Spinal cord (tissue), 9 donors: ENCODE measurements at regions not wholly inside any gene's neighbourhood (a gene's known extent, or its start where the extent isn't known, plus 50 kb on each side); places are given as distances from the start of the nearest gene placed in this dataset.

ENCODE experiments used
- DNase-seq, 6 donors: peaks; one replicate each; pipeline versions ENCODE4 v3.0.0 to v3.0.0-alpha.2; 2013 to 2015; ENCODE audit warnings: low spot score in 6 of 6, low read depth in 4 of 6
- H3K27ac ChIP-seq: one replicate; pipeline ENCODE4 v1.5.1; 2013; ENCODE audit warnings: low read depth, low read length, control low read depth
- H3K27me3 ChIP-seq: one replicate; pipeline ENCODE4 v1.6.1; 2013; ENCODE audit warnings: low read length; ENCODE audit not compliant: control insufficient read depth, insufficient read depth
- H3K36me3 ChIP-seq: one replicate; pipeline ENCODE4 v1.6.1; 2013; ENCODE audit warnings: low read length; ENCODE audit not compliant: control insufficient read depth, insufficient read depth
- H3K4me1 ChIP-seq: one replicate; pipeline ENCODE4 v1.6.1; 2013; ENCODE audit warnings: low read length; ENCODE audit not compliant: control insufficient read depth, insufficient read depth
- H3K4me3 ChIP-seq: one replicate; pipeline ENCODE4 v1.5.1; 2013; ENCODE audit warnings: low read depth, low read length, control low read depth
- H3K9me3 ChIP-seq: one replicate; pipeline ENCODE4 v1.6.1; 2013; ENCODE audit warnings: low read length; ENCODE audit not compliant: control insufficient read depth, insufficient read depth
- WGBS: methylation state at CpG from one replicate; pipeline ENCODE4 v1.1.5; 2013; ENCODE audit warnings: missing lambda C conversion rate; ENCODE audit not compliant: insufficient coverage; 5-methylcytosine and 5-hydroxymethylcytosine counted together
- donor health status: healthy.

DNA sequence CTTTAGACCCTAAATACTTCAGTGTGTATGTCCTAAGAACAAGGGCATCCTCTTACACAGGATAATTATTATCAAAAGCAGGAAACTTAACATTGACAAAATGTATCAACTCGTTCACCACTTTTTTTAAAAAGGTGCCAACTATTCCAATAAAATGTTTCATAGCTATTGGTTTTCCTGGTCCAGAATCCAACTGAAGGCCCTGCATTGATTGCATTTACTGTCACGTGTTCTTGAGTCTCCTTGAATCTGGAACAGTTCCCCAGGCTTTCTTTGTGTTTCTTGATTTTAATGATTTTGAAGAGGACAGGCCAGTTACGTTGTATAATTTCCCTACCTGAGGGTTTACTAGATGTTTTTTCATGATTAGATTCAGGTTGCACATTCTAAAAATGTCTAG lies 94.6 kb upstream of the ARHGEF3 start:
- DNase-seq, result no peak
- H3K27ac ChIP-seq, result no peak overlapping the region
- peaks cover 6% of the 10 kb centered on the region for H3K4me1 ChIP-seq
- no peak overlapping the region for H3K4me3 ChIP-seq
- WGBS, result 100% methylated on average over 1 of the region's 3 CpGs
- H3K36me3 ChIP-seq, result no peaks in the 10 kb centered on the region
- H3K27me3 ChIP-seq, result no peaks in the 10 kb centered on the region
- no peaks in the 10 kb centered on the region for H3K9me3 ChIP-seq

DNA sequence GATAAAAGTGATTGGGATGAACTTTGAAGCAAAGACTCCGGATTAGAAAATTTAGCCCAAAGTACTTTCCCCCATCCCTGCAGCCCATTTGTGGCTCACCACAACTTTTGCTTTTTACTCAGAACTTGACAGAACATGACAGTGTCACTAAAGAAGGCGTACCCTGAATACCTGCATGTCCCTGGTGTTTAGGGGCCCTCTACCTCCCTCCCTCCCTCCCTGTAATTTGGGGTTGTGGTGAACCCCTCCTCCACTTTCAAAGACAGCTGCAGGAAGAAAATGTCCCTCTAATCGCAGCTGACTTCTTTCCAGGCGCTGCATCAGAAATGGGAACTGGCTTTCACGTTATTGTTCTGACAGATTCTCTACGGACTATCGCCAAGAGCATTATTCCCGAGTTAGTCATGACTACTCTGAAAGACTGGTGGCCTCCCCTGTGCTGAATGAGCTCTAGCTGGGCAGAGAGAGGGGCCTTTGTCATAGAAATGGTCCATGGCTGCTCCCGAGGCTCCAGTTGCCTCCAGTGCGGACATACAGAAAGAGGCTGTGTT lies 93.2 kb upstream of the ARHGEF3 start:
- no peaks in the 10 kb centered on the region for H3K27me3 ChIP-seq

DNA sequence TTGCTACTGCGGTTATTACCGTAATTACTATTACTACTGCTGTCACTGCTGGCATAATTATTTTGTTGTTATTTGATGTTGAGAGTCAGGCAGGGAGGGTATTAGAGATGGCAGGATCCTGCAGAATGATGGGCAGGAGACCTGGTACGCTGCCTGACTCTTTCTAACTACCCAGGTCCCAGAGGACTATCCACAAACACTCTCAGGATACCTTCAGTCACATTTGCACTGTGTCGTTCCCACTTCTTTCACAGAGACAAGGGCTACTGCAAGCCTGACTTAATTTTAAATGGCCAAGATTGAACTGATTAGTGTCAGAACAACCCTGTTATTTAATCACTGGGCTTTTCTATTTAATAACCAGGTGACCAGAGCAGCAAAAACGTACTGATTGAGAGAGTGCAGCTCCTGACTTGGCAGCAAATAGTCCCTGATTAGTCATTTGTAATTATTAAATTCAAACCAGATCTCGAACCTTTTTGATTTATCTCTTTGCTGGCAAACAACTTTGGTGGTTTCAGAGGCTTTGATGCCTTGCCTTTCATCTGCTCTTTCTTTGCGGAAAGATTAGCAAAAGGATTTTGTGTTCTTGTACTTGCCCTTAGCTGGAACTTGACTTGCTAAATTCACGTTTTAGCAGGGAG lies 88.8 kb upstream of the ARHGEF3 start:
- Histone ChIP-seq H3K36me3 (no peaks in the 10 kb centered on the region), H3K27me3 (no peaks in the 10 kb centered on the region), H3K4me1 (peaks cover 6% of the 10 kb centered on the region), H3K4me3 (no peak overlapping the region), H3K27ac (no peak overlapping the region), H3K9me3 (no peaks in the 10 kb centered on the region)
- DNase-seq, result peak in 1 of 6 donors; percentile 49
- WGBS, result 49% methylated on average over 2 of the region's 8 CpGs

More for the DNA sequence above, 93.2 kb upstream of the ARHGEF3 start:
- Histone ChIP-seq H3K4me3 (no peak overlapping the region), H3K27ac (no peak overlapping the region), H3K9me3 (no peaks in the 10 kb centered on the region), H3K4me1 (peaks cover 6% of the 10 kb centered on the region), H3K36me3 (no peaks in the 10 kb centered on the region)
- DNase-seq, result peak in 2 of 6 donors; percentile 56 to 76
- WGBS, result 34% methylated on average over 7 of the region's 10 CpGs

DNA sequence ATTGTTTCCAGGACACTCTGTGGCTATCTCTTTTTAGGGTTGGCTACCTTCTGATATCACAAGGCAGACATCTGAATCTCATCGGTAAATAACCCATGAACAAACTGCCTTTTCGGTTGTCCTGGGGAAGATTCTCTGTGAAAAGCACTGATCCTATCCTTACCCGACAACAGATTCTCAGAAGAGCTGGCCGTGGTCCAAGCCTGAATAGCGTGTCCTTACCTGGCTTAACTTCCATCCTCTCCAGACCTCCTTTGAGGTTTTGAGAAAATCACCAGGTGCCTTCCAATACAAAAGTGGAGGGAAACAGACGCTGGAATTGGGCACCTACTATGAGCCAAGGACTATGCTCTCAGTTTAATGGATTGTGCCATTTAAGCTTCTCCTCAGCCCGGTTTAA lies 87.4 kb upstream of the ARHGEF3 start:
- DNase-seq, result no peak
- Histone ChIP-seq H3K4me3 (no peak overlapping the region), H3K36me3 (no peaks in the 10 kb centered on the region), H3K4me1 (no peaks in the 10 kb centered on the region), H3K9me3 (no peaks in the 10 kb centered on the region), H3K27ac (no peak overlapping the region), H3K27me3 (no peaks in the 10 kb centered on the region)
- WGBS, result 83% methylated on average over 6 of the region's 7 CpGs

DNA sequence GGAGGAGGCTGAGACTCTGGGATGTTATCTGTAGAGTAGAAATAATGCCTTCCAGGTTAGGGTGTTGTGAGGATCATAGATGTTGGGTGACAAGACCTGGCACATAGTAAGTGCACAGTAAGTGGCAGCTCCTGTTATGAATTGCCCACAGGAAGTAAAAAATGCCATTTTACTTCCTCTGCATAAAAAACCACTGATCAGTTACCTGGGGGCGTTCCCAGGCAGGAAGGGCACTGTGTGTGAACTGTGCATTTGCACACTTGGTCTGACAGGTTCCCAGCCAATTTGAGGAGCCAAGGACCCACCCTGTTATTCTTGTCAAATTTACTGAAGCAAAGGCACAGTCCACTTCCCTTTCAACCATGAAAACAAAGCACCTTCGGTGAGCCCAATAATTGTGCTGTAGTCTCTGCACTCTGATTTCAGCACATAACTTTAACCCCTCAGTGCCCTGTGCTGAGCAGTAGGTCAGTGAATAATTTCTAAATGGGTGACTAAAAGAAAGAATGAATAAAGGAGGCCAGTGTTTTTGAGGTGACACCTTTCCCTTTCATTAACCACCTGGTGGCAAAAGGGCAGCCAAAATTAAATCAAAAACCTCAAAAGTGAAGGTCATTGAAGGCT lies 85.8 kb upstream of the ARHGEF3 start:
- Histone ChIP-seq H3K9me3 (no peaks in the 10 kb centered on the region), H3K4me3 (no peak overlapping the region), H3K27ac (no peak overlapping the region), H3K4me1 (no peaks in the 10 kb centered on the region), H3K27me3 (no peaks in the 10 kb centered on the region), H3K36me3 (no peaks in the 10 kb centered on the region)
- WGBS, result 77% methylated on average over 1 of the region's 2 CpGs
- DNase-seq, result no peak

DNA sequence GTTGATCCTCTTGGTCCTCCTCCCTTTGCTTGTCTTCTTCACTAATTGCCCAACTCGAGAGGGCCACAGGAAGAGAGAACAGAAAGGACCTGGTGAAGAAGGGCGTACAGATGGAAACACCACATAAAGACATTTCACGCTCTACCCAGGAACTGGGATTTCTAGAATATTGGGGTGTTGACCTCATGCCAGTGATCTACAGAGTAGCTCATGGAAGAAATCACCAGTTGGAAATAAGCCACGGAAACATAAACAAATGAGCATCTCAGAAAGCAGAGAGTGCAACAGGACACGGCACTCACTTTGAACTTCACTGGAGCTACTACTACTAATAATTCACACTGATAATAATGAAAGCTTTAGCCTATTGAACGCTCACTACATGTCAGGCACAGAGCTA lies 84.6 kb upstream of the ARHGEF3 start:
- Histone ChIP-seq H3K36me3 (no peaks in the 10 kb centered on the region), H3K27me3 (no peaks in the 10 kb centered on the region), H3K4me1 (no peaks in the 10 kb centered on the region), H3K4me3 (no peak overlapping the region), H3K27ac (no peak overlapping the region), H3K9me3 (no peaks in the 10 kb centered on the region)
- no peak for DNase-seq
- 83% methylated on average over 1 of the region's 6 CpGs for WGBS

DNA sequence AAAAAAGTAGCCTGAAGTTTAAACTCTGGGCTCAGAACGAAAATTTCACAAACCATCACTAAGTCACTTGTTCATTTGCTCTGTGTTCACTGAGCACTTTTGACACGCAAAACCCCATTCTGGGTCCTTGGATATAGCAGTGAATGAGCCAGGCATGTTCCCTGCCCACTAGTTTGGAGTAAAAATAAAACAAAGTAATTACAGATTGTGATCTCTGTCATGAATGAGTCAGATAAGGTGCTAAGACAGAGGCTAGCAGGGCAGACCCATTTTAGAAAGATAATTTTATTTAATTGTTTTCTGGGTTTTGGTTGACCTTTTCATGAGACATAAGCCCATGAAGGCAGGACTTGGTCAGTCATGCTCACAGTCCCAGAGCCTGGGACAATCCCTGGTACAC lies 84.1 kb upstream of the ARHGEF3 start:
- WGBS, result no CpG with 5 or more reads among the region's 2 CpGs
- Histone ChIP-seq H3K9me3 (no peaks in the 10 kb centered on the region), H3K4me1 (no peaks in the 10 kb centered on the region), H3K27ac (no peak overlapping the region), H3K36me3 (no peaks in the 10 kb centered on the region), H3K4me3 (no peak overlapping the region), H3K27me3 (no peaks in the 10 kb centered on the region)
- no peak for DNase-seq

DNA sequence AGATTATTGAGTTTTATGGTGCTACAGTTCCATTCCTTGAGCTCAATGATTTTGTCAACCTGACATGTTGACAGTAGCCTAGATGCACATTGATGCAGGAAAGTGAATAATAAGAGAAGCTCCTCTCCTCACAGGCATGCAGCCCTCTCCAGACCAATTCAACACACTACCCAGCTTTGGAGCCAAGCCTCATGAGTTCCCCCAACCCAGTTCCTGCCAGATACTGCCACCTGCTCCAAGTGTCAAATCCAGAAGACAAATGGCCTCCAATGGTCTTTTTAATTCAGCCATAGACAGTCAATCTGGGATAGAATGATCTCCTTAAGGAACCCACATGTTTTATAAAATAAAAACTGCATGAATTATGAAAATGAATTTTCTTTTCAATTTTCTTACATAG lies 83.7 kb upstream of the ARHGEF3 start:
- no peak overlapping the region for H3K27ac ChIP-seq
- H3K4me3 ChIP-seq, result no peak overlapping the region
- no peaks in the 10 kb centered on the region for H3K36me3 ChIP-seq
- no peaks in the 10 kb centered on the region for H3K27me3 ChIP-seq
- H3K4me1 ChIP-seq, result no peaks in the 10 kb centered on the region
- no peaks in the 10 kb centered on the region for H3K9me3 ChIP-seq
- peak in 1 of 6 donors; percentile 43 for DNase-seq

DNA sequence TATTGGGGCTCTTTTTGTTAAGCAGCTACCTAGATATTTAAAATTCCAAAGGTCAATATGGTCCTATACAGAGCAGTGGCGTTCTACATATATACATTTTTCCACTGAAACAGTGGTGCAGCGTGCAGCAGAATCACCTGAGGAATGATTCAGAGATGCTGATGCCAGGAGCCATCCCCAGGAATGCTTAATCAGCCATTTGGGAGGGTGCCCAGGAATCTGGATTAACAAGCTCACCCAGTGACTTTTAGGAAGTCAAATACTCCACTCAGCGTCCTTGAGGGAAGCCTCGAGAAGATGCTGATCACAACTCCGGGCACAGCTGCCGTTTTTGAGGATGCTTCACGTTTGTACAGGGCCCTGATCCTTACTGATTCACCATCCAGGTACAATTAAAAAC lies 82.6 kb upstream of the ARHGEF3 start:
- no peaks in the 10 kb centered on the region for H3K4me1 ChIP-seq
- WGBS, result 89% methylated on average over 6 of the region's 7 CpGs
- no peaks in the 10 kb centered on the region for H3K27me3 ChIP-seq
- no peak for DNase-seq
- no peaks in the 10 kb centered on the region for H3K36me3 ChIP-seq
- no peaks in the 10 kb centered on the region for H3K9me3 ChIP-seq
- no peak overlapping the region for H3K4me3 ChIP-seq
- no peak overlapping the region for H3K27ac ChIP-seq

DNA sequence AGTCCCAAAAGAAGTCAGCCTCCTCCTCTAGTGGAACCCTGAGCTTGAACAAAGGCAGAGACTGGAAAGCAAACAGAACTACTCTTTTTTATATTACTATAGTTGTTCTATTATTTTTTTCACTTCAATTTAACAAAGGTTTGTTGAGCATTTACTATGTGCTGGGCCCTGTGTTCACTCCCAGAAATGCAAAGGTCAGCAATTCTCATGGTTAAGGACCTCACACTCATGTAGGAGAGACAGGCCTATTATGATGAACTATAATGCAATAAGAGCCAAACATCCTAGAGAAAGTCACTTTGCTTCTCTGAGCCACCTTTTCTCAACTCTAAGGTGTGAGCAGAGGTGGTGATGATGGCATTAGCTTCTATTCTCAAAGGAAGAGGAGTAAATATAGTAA lies 82.1 kb upstream of the ARHGEF3 start:
- H3K4me1 ChIP-seq, result no peaks in the 10 kb centered on the region
- H3K4me3 ChIP-seq, result no peak overlapping the region
- H3K27ac ChIP-seq, result no peak overlapping the region
- no peak for DNase-seq
- H3K27me3 ChIP-seq, result no peaks in the 10 kb centered on the region
- H3K36me3 ChIP-seq, result no peaks in the 10 kb centered on the region
- H3K9me3 ChIP-seq, result no peaks in the 10 kb centered on the region
